Fibroblast of villous mesenchyme (primary cell): ENCODE measurements at regions not wholly inside any gene's neighbourhood (a gene's known extent, or its start where the extent isn't known, plus 50 kb on each side); places are given as distances from the start of the nearest gene placed in this dataset.
A peak's percentile ranks its signal among the peaks of the same experiment; 100 is the strongest.

Experiments
- DNase-seq: peaks from one replicate; pipeline ENCODE4 v3.0.0-alpha.2; 2010; ENCODE audit warnings: low read depth
- H3K4me3 ChIP-seq: 2 replicates; pipeline ENCODE4 v1.5.1; 2011; ENCODE audit warnings: low read depth, mild to moderate bottlenecking, low read length
- TF ChIP-seq, protein P1 (sequence below): IDR thresholded peaks from 2 replicates; pipeline ENCODE4 v1.5.1; 2012; ENCODE audit warnings: low read depth, mild to moderate bottlenecking, low read length; ENCODE audit not compliant: insufficient read depth

DNA sequence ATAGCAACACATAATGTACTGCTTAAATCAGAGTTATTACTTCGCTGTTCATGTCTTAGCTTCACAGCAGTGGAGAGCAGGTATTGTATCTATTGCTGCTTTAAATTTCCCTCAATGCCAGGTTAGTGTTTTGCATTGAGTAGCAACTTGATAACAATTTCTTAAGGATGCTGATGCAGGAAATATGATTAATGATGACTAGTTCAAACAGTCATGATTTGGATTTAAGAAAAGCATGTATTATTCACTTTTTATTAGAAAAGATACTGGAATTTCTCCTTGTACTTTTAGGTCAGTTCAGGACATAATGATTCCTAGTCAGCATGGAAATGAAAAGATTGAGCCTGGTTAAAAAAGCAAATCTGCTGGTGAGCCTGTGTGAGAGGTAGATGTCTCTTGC lies 67.2 kb upstream of the ARHGAP29 start:
- no peak overlapping the region for H3K4me3 ChIP-seq
- TF ChIP-seq, protein P1, sequence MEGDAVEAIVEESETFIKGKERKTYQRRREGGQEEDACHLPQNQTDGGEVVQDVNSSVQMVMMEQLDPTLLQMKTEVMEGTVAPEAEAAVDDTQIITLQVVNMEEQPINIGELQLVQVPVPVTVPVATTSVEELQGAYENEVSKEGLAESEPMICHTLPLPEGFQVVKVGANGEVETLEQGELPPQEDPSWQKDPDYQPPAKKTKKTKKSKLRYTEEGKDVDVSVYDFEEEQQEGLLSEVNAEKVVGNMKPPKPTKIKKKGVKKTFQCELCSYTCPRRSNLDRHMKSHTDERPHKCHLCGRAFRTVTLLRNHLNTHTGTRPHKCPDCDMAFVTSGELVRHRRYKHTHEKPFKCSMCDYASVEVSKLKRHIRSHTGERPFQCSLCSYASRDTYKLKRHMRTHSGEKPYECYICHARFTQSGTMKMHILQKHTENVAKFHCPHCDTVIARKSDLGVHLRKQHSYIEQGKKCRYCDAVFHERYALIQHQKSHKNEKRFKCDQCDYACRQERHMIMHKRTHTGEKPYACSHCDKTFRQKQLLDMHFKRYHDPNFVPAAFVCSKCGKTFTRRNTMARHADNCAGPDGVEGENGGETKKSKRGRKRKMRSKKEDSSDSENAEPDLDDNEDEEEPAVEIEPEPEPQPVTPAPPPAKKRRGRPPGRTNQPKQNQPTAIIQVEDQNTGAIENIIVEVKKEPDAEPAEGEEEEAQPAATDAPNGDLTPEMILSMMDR = no peak
- no peak for DNase-seq

DNA sequence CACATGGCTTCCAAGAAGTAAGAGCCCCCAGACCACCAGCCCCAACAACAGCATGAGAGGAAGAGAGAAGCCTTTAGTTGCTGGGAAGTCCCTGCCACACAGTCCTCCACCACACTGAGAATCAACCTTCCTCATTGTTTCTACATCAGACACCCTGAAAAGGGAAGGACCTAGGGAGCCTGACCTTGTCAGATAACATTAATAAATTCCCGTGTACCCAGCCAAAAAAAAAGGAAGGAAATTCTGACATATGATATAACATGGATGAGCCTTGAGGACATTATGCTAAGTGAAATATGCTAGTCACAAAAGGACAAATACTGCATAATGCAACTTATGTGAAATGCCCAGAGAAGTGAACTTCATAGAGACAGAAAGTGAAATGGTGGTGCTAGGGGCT lies 65.6 kb upstream of the ARHGAP29 start:
- DNase-seq = no peak

DNA sequence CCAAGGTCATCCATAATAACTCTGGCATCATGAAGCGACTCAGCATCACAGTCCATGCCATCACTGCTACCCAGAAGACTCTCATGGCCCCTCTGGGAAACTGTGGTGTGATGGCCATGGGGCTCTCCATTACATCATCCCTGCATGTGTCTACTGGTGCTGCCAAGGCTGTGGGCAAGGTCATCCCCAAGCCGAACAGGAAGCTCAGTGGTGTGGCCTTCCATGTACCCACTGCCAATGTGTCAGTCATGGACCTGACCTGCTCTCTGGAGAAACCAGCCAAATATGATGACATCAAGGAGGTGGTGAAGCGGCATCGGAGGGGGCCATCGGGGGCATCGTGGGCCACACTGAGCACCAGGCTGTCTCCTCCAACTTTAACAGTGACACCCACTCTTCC lies 65.1 kb upstream of the ARHGAP29 start:
- TF ChIP-seq, protein P1 = no peak
- H3K4me3 ChIP-seq = no peak overlapping the region
- no peak for DNase-seq

More for the DNA sequence above, 65.6 kb upstream of the ARHGAP29 start:
- TF ChIP-seq, protein P1 = no peak
- no peak overlapping the region for H3K4me3 ChIP-seq

DNA sequence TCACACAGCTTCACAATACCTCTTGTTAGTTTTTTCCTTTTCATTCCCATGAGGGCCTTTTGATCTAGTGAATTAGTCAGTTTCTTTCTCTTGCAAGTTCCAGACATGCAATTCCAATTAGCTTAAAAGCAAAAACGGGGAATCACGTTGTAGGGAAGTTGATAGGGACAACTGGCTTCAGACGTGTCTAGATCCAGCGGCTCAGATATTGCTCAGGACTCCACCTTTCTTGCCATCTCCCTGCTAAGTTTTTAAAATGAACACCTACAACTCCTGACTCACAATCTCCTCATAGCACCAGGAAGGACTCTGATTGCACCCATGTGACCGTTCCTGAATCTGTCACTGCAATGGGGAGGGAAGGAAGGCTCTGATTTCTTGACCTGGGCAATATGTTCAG lies 63.8 kb upstream of the ARHGAP29 start:
- TF ChIP-seq, protein P1 = no peak
- no peak for DNase-seq
- no peak overlapping the region for H3K4me3 ChIP-seq

DNA sequence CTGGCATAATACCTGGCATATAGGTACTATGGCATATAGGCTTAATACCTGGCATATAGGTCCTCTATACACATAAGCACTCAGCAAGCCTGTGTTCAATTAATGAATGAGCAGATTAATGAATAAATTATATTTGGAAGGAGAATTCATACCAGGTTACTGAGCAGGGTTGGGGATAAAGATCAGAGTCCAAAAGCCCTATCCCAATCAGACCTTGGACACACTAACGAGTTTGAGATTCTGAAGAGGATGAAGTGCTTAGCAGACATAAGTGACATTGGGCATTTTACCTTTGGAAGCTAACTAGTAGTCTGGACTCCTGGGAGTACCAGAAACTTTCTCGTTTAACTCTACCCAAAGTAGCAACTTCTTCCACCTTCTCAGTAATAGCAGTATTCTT lies 63.3 kb upstream of the ARHGAP29 start:
- TF ChIP-seq, protein P1 = no peak
- DNase-seq = no peak
- H3K4me3 ChIP-seq = no peak overlapping the region

DNA sequence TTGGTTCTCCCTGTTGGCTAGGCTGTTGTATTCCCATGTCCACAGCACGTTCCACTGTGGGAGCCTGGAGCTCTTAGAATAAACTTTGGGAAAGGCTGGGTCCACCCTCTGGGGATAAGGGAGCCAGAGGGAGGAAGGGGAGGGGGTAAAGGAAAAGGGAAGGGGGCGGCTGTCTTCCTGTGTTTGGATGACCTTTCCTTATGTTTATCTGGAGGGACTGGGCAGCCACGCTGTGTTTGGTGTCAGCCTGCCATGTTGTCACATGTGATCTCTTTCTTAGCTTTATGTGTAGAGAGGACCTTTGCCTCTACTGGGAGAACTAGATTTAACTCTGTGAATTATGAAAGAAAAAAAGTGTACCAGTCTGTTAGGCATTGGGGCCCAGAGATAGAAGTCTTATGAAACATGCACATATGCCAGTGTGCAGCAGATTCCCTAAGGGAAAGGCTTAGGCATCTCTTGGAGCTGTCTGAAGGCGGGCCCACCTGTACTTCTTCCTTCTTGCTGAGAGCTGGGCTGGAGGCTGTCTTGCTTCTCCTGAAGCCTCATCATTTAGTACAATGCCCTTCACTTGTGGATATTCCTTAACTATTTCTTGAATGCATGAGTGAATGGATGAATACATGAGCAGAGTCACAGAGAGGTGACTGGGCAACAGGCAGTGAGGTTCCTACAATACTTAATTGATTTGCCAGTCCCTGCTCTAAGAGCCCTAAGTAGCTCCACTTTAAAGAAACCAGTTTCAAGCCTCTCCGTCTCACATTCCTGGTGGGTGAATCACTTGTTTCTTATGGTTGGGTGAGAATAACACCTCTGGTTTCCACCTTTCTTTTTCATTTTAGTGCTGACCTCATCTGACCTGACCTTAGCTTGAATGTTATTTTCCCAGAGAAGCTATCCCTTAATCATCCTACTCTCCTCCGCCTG lies 62.5 kb upstream of the ARHGAP29 start:
- DNase-seq = peak; percentile 66
- H3K4me3 ChIP-seq = no peak overlapping the region
- TF ChIP-seq, protein P1 = no peak

DNA sequence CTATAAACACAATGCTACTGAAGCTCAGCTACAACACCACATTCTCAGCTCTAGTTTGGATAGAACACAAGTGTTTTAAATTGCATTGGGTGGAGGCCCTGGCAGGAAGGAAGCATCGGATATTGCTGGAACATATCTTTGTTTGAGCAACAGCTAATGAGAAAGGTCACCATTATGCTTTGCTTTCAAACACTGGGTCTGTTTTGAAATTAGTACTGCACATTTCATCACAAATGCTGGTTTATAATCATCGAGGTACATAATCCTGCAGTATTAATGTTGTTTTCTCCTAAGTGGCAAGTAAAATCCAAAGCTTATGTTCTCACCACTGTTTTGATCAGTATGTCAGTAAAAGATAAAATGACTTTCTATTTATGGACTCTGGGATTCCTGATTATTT lies 61.5 kb upstream of the ARHGAP29 start:
- H3K4me3 ChIP-seq = no peak overlapping the region
- TF ChIP-seq, protein P1 = no peak
- DNase-seq = peak; percentile 88
